Glomerular visceral epithelial cell (primary cell): ENCODE measurements at regions not wholly inside any gene's neighbourhood (a gene's known extent, or its start where the extent isn't known, plus 50 kb on each side); places are given as distances from the start of the nearest gene placed in this dataset.
A peak's percentile ranks its signal among the peaks of the same experiment; 100 is the strongest.

Experiments used
- DNase-seq: peaks from one replicate; pipeline ENCODE4 v3.0.0-alpha.2; 2016; ENCODE audit errors: extremely low spot score

DNA sequence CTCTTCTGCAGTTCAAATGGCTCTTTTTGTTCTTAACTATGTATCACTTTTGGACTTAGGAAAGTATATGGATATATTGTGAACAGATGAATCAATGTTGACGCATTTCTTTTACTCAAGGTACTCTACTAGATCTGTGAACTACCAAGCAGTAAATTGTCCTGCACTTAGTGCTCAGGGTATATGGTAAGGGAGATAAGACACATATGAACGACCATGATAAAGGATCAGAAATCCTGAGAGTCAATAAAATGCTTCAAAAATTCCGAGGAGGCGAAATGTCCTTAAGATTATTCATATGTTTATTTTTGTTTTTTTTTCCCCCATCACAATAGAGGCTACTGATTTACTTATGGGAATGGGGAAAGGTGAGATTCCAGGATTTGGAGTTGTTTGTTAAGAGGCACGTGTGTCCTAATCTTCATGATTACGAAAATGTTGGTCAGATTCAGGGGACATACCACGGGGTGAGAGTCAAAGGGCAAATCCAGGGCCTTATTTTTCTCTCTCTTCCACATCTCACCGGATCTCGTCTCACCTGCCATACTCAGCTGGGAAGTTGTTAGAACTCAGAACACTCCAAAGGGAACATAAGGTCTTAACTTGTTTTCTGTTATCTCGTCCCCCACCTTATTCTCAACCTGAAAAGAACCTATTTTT is 475.1 kb upstream of the TBL1XR1 start:
- DNase-seq = no peak

DNA sequence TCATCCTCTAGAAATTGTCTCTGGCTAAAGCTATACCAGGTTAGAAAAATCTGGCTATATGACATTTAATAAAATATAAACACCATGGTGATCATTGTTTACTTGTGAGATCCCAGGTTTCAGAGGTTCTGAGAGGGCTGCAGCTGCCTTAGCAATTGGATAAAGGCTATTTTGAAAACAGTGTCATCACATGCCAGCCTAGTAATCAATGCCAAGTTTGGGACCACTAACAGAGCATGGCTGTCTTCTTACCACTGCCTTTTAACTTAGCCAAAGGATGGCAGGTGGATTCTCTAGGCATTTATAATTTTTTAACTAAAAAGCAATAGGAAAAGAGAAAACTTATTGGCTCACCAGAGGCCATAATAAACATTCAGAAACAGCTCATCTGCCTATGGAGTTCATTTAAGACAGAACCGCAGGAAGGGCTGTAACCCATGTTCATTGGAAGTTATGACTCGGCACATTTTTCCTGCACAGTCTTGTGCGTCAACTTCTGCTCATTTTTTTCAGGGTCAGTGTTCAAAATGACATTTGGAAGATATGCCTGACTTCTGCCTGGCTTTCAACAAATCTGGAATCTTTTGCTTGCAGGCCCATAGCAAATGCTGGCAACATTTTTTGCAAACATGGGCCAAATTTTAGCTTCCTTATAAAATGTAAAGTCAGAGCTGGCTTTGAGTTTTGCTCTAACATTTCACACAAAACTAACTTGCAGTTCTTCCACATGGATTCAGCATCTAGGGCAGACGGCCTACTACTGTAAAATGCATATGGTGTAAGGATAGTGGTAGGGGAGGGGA is 476.0 kb upstream of the TBL1XR1 start:
- DNase-seq = peak; percentile 20

DNA sequence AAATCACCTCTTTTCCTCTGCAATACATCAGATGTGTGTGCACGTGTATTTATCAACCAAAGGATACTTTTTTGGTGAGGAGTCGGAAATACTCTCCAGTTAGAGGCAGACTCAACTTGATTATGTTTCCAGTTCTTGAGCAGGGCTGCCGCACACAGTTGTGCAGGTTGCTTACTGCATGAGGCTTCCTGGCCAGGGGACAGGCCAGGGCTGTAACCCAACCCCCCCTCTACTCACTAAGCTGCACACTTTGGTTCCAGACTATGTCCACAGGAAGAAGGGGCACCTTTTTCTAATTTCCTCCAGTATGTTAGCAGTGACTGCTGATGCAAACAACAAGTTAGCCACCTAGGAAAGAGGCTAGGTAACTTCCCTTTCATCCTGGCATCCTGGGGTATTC is 476.9 kb upstream of the TBL1XR1 start:
- no peak for DNase-seq

GRCh38 chr3:177676148-177676547 is 478.9 kb upstream of the TBL1XR1 start:
- no peak for DNase-seq

- DNase-seq = peak; percentile 52
Measured at GRCh38 chr3:177676947-177677587, 479.8 kb upstream of the TBL1XR1 start.

DNA sequence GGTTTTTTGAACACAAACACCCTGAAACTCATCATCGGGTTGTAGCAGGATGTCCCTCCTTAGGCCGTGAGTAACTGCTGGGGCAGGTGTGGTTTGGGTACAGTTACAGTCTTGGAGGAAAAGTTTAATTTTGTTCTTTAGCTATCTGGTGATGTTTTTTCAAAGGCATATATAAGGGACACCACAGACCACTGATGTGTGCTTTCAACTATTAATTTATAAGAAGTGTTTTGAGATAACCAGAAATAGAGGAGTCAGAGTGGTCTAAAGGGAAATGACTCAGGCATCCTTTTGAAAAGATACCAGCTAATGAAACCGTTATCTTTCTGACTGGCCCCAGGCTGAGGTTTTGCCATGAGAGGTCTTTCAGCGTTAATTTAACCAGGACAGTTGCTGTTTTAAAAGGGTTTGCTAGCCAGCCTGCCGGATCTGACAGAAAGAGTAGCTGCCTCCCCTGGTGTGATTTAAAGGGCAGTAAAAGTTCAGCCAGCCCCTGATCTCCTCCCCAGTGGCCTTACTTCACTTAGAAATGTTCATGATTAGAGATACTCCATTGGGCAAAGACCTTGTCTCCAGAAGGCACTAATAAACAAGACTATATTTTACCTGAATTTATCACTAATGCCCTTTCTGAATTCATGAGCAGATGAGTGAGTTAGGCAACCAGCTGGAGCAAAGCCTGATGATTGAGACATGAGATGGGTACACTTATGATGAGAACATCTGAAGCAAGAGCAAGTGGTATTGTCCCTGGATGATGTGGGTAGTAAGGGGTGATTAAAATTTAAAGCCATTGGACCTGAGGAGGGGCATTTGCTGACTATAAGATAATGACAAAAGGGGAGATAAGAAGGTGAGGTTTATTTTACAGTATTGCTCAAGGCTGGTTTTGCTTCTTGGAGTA is 482.5 kb upstream of the TBL1XR1 start:
- no peak for DNase-seq

- DNase-seq = no peak
Measured at GRCh38 chr3:177680472-177680821, 483.2 kb upstream of the TBL1XR1 start.

- DNase-seq = no peak
Measured at GRCh38 chr3:177681156-177681555, 483.9 kb upstream of the TBL1XR1 start.

GRCh38 chr3:177681852-177682251 is 484.6 kb upstream of the TBL1XR1 start:
- no peak for DNase-seq

GRCh38 chr3:177683586-177683985 is 486.3 kb upstream of the TBL1XR1 start:
- DNase-seq = no peak

DNA sequence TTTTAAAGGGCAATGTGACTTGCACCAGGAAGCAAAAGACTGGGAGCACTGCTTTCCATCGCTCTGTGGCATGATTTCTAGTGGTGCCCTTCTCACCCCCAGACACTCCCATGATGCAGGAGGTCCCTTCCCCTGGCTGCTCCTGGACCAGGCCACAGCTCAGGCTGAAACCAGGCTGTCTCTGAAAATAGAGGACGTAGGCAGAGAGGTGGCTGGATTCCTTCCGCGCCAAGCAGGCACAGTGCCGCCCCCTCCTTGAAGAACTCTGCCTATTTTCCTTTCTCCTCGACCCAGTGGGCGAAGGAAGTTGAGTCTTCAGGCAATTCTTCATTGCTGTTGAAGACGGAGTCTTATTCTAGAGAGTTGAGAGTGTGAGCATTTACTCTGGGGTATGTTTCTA is 489.4 kb upstream of the TBL1XR1 start:
- DNase-seq = no peak

- DNase-seq = no peak
Measured at GRCh38 chr3:177687291-177687690, 490.0 kb upstream of the TBL1XR1 start.

GRCh38 chr3:177688152-177688551 is 490.9 kb upstream of the TBL1XR1 start:
- DNase-seq = no peak

GRCh38 chr3:177689077-177689476 is 491.8 kb upstream of the TBL1XR1 start:
- no peak for DNase-seq

DNA sequence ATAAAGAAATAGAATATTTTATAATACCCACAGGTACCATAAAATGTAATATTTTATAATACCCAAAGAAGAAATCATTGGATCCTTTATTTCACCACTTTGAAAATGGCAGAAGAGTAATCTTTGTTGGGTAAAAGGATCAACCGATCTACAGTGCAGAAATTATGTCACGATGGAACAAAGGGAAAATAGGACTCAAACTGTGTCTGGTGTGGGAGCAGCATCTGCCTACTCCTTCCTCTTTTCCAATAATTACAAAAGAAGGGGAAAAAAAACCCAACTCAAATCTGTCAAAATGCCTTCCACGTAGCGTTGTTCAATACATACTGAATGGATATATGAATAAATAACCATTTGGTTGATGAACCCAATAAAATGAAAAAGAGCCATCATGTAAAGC is 492.6 kb upstream of the TBL1XR1 start:
- no peak for DNase-seq

DNA sequence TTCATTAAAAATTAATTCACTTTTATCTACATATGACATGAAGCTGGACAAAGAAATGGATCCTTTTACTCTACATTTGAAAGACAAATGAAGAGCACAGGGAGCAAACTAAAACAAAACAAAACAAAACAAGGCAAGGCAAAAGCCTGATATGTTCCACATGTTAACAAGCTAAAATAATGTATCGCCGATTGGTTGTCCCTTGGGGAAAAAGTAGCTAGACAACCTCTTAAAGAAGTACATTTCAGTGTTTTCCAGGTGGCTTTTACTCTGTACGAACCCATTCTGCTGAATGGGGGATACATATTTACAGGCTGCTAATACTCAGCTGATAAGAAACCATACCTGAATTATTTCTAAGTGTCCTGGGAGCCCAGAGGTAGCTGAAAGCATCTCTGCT is 493.0 kb upstream of the TBL1XR1 start:
- no peak for DNase-seq

GRCh38 chr3:177692304-177692975 is 495.2 kb upstream of the TBL1XR1 start:
- DNase-seq = no peak

DNA sequence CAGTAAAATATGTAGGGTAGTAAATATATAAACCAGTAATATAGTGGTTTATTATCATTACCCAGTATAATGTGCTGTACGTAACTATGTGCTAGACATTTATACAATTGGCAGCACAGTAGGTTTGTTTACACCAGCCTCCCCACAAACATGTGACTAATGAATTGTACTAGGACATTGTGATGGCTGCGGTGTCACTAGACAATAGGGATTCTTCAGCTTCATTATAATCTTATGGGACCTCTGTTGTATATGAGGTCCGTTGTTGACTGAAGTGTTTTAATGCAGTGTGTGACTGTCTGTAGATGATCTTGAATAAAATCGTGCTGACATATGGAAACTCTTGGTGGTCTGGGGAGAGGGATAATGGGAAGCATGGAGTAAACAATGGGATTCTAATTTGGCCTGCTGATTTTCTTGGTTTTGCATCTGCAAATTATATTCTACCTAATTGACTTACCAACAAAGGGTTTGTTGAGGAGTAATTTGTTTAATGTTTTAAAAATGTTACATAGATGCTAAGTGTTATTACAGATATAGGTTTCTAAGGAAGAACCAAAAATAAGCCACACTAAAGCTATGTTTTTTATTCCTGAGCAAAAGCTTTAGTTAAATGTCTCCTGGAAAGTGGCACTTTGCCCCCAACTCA is 496.5 kb upstream of the TBL1XR1 start:
- DNase-seq = no peak

DNA sequence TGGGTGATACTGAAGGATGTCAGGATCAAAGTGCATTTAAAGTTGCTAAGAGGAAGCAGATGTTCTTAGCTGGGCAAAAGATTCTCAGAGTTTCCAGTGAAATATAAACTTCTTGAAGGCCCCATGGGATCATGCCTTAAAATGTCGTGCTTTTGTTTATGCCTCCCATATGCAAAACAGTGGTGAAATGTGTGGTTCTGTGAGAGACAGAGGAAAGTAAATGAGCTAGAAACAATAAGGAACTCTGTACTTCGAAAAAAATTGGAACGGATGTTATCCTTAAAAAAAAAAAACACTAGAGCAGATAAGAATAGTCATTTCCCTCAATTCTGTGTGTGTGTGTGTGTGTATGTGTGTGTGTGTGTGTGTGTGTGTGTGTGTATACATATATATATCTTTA is 497.0 kb upstream of the TBL1XR1 start:
- no peak for DNase-seq

DNA sequence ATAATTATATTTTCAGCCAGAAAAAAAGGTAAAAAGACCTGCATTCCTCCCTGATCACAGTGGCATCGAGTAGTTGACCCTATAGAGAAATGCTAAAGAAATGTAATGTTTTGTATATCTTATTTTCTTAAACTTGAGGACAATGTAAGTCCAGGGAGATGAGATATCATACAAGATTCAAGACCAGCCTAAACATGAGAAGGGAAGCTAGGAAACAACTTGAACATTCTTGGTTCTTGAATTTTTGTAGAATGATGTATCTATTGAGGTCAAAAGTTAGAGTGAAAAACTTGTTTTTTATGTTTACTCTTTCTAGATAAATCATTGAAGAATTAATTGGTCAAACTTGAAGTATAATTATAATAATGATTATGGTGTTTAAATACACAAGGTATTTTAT is 497.7 kb upstream of the TBL1XR1 start:
- no peak for DNase-seq

- no peak for DNase-seq
Measured at GRCh38 chr3:177700117-177700516, 502.8 kb upstream of the TBL1XR1 start.
